SK-N-MC (cell line): ENCODE measurements at regions not wholly inside any gene's neighbourhood (a gene's known extent, or its start where the extent isn't known, plus 50 kb on each side); places are given as distances from the start of the nearest gene placed in this dataset.
"Not testable (repeated sequence)": the region's sequence is repeated elsewhere in the genome, so short reads cannot be mapped to it uniquely, and the experiment has no call there.

Source experiments
- EZH2 ChIP-seq: fragments of 200-600 bp; sonication (generic); IDR thresholded peaks from one replicate; pipeline ENCODE4 v1.6.1; 2017; ENCODE audit warnings: antibody characterized with exemption
- POLR2AphosphoS5 ChIP-seq: IDR thresholded peaks from 2 replicates; pipeline ENCODE4 v1.6.1; 2012; ENCODE audit warnings: mild to moderate bottlenecking, low read depth, low read length, borderline replicate concordance

GRCh38 chr18:34407471-34407870 is 182.8 kb upstream of the NOL4 start:
- not testable (repeated sequence) for TF ChIP-seq EZH2, POLR2AphosphoS5
